ENCODE measurements at regions not wholly inside any gene's neighbourhood (a gene's known extent, or its start where the extent isn't known, plus 50 kb on each side); places are given as distances from the start of the nearest gene placed in this dataset.
A peak's percentile ranks its signal among the peaks of the same experiment; 100 is the strongest.

GRCh38 chr18:27794181-27794926 lies 382.6 kb downstream of the CDH2 start:
- Mint-ChIP-seq H3K27ac (no peak overlapping the region), H3K4me1 (no peaks in the 10 kb centered on the region), H3K27me3 (no peaks in the 10 kb centered on the region), H3K4me3 (no peak overlapping the region), H3K9me3 (peaks cover 0 to 2% (median 0%) of the 10 kb centered on the region in 3 donors), H3K36me3 (no peaks in the 10 kb centered on the region)

GRCh38 chr18:27793013-27793785 lies 383.7 kb downstream of the CDH2 start:
- Mint-ChIP-seq H3K4me1 (no peaks in the 10 kb centered on the region), H3K36me3 (no peaks in the 10 kb centered on the region), H3K4me3 (no peak overlapping the region), H3K27ac (no peak overlapping the region), H3K9me3 (peaks cover 0 to 2% (median 0%) of the 10 kb centered on the region in 3 donors), H3K27me3 (no peaks in the 10 kb centered on the region)

GRCh38 chr18:27789406-27789805 lies 387.5 kb downstream of the CDH2 start:
- H3K4me3 Mint-ChIP-seq: no peak overlapping the region
- H3K9me3 Mint-ChIP-seq: peaks cover 0 to 10% (median 4%) of the 10 kb centered on the region in 3 donors
- no peaks in the 10 kb centered on the region for H3K36me3 Mint-ChIP-seq
- H3K27me3 Mint-ChIP-seq: no peaks in the 10 kb centered on the region
- no peak overlapping the region for H3K27ac Mint-ChIP-seq
- no peaks in the 10 kb centered on the region for H3K4me1 Mint-ChIP-seq

GRCh38 chr18:27787547-27787946 lies 389.4 kb downstream of the CDH2 start:
- peaks cover 0 to 17% (median 4%) of the 10 kb centered on the region in 3 donors for H3K9me3 Mint-ChIP-seq
- no peaks in the 10 kb centered on the region for H3K4me1 Mint-ChIP-seq
- H3K27ac Mint-ChIP-seq: no peak overlapping the region
- H3K4me3 Mint-ChIP-seq: no peak overlapping the region
- no peaks in the 10 kb centered on the region for H3K36me3 Mint-ChIP-seq
- no peaks in the 10 kb centered on the region for H3K27me3 Mint-ChIP-seq

- peaks cover 0 to 17% (median 4%) of the 10 kb centered on the region in 3 donors for H3K9me3 Mint-ChIP-seq
- no peak overlapping the region for H3K27ac Mint-ChIP-seq
- H3K27me3 Mint-ChIP-seq: no peaks in the 10 kb centered on the region
- peak overlapping the region in 1 of 4 donors; percentile 19 for H3K4me3 Mint-ChIP-seq
- H3K36me3 Mint-ChIP-seq: no peaks in the 10 kb centered on the region
- no peaks in the 10 kb centered on the region for H3K4me1 Mint-ChIP-seq
Measured at GRCh38 chr18:27785815-27786471, 391.0 kb downstream of the CDH2 start.

GRCh38 chr18:27780061-27780745 lies 396.7 kb downstream of the CDH2 start:
- Mint-ChIP-seq H3K36me3 (no peaks in the 10 kb centered on the region), H3K4me3 (no peak overlapping the region), H3K27me3 (no peaks in the 10 kb centered on the region), H3K4me1 (no peaks in the 10 kb centered on the region), H3K27ac (no peak overlapping the region), H3K9me3 (peaks cover 0 to 20% (median 5%) of the 10 kb centered on the region in 3 donors)

GRCh38 chr18:27778925-27779324 lies 398.0 kb downstream of the CDH2 start:
- Mint-ChIP-seq H3K27ac (no peak overlapping the region), H3K4me1 (no peaks in the 10 kb centered on the region), H3K9me3 (peaks cover 0 to 21% (median 5%) of the 10 kb centered on the region in 3 donors), H3K36me3 (no peaks in the 10 kb centered on the region), H3K27me3 (no peaks in the 10 kb centered on the region), H3K4me3 (no peak overlapping the region)

GRCh38 chr18:27778441-27778840 lies 398.5 kb downstream of the CDH2 start:
- H3K36me3 Mint-ChIP-seq: no peaks in the 10 kb centered on the region
- no peaks in the 10 kb centered on the region for H3K27me3 Mint-ChIP-seq
- H3K9me3 Mint-ChIP-seq: peaks cover 0 to 21% (median 5%) of the 10 kb centered on the region in 3 donors
- H3K27ac Mint-ChIP-seq: no peak overlapping the region
- no peak overlapping the region for H3K4me3 Mint-ChIP-seq
- no peaks in the 10 kb centered on the region for H3K4me1 Mint-ChIP-seq

- no peaks in the 10 kb centered on the region for H3K36me3 Mint-ChIP-seq
- H3K9me3 Mint-ChIP-seq: peaks cover 0 to 9% (median 3%) of the 10 kb centered on the region in 3 donors
- no peak overlapping the region for H3K27ac Mint-ChIP-seq
- H3K4me3 Mint-ChIP-seq: no peak overlapping the region
- H3K4me1 Mint-ChIP-seq: no peaks in the 10 kb centered on the region
- H3K27me3 Mint-ChIP-seq: no peaks in the 10 kb centered on the region
Measured at GRCh38 chr18:27772081-27772480, 404.8 kb downstream of the CDH2 start.

- Mint-ChIP-seq H3K27ac (no peak overlapping the region), H3K36me3 (no peaks in the 10 kb centered on the region), H3K4me3 (no peak overlapping the region), H3K27me3 (no peaks in the 10 kb centered on the region), H3K4me1 (no peaks in the 10 kb centered on the region), H3K9me3 (peaks cover 0 to 8% (median 3%) of the 10 kb centered on the region in 3 donors)
Measured at GRCh38 chr18:27771571-27771970, 405.4 kb downstream of the CDH2 start.

GRCh38 chr18:27769152-27769551 lies 407.8 kb downstream of the CDH2 start:
- peak overlapping the region in 1 of 4 donors; percentile 52 for H3K4me3 Mint-ChIP-seq
- no peaks in the 10 kb centered on the region for H3K36me3 Mint-ChIP-seq
- peaks cover 0 to 3% (median 0%) of the 10 kb centered on the region in 3 donors for H3K9me3 Mint-ChIP-seq
- H3K4me1 Mint-ChIP-seq: no peaks in the 10 kb centered on the region
- H3K27me3 Mint-ChIP-seq: no peaks in the 10 kb centered on the region
- no peak overlapping the region for H3K27ac Mint-ChIP-seq

- Mint-ChIP-seq H3K27me3 (no peaks in the 10 kb centered on the region), H3K4me1 (no peaks in the 10 kb centered on the region), H3K4me3 (no peak overlapping the region), H3K36me3 (no peaks in the 10 kb centered on the region), H3K27ac (no peak overlapping the region), H3K9me3 (peaks cover 0 to 7% (median 1%) of the 10 kb centered on the region in 3 donors)
Measured at GRCh38 chr18:27763936-27764335, 413.0 kb downstream of the CDH2 start.

- Mint-ChIP-seq H3K9me3 (peaks cover 0 to 7% (median 0%) of the 10 kb centered on the region in 3 donors), H3K4me1 (no peaks in the 10 kb centered on the region), H3K27ac (no peak overlapping the region), H3K36me3 (no peaks in the 10 kb centered on the region), H3K4me3 (no peak overlapping the region), H3K27me3 (no peaks in the 10 kb centered on the region)
Measured at GRCh38 chr18:27763341-27763740, 413.6 kb downstream of the CDH2 start.

- no peaks in the 10 kb centered on the region for H3K4me1 Mint-ChIP-seq
- H3K9me3 Mint-ChIP-seq: peaks cover 0 to 7% (median 0%) of the 10 kb centered on the region in 3 donors
- no peaks in the 10 kb centered on the region for H3K27me3 Mint-ChIP-seq
- no peaks in the 10 kb centered on the region for H3K36me3 Mint-ChIP-seq
- H3K4me3 Mint-ChIP-seq: no peak overlapping the region
- H3K27ac Mint-ChIP-seq: no peak overlapping the region
Measured at GRCh38 chr18:27762054-27762453, 414.9 kb downstream of the CDH2 start.

- Mint-ChIP-seq H3K4me3 (no peak overlapping the region), H3K27me3 (no peaks in the 10 kb centered on the region), H3K9me3 (peaks cover 2 to 8% (median 5%) of the 10 kb centered on the region in 3 donors), H3K4me1 (no peaks in the 10 kb centered on the region), H3K27ac (no peak overlapping the region), H3K36me3 (no peaks in the 10 kb centered on the region)
Measured at GRCh38 chr18:27752944-27753343, 424.0 kb downstream of the CDH2 start.

Data from IgD-negative memory B cell (primary cell).